GM18511 (cell line): ENCODE measurements at regions not wholly inside any gene's neighbourhood (a gene's known extent, or its start where the extent isn't known, plus 50 kb on each side); places are given as distances from the start of the nearest gene placed in this dataset.

Experiments
- ATAC-seq: cut with Tn5 transposase; IDR thresholded peaks from one replicate; pipeline ENCODE4 v1.9.1; 2021; ENCODE audit warnings: mild to moderate bottlenecking, moderate library complexity; ENCODE audit not compliant: unreplicated experiment

DNA sequence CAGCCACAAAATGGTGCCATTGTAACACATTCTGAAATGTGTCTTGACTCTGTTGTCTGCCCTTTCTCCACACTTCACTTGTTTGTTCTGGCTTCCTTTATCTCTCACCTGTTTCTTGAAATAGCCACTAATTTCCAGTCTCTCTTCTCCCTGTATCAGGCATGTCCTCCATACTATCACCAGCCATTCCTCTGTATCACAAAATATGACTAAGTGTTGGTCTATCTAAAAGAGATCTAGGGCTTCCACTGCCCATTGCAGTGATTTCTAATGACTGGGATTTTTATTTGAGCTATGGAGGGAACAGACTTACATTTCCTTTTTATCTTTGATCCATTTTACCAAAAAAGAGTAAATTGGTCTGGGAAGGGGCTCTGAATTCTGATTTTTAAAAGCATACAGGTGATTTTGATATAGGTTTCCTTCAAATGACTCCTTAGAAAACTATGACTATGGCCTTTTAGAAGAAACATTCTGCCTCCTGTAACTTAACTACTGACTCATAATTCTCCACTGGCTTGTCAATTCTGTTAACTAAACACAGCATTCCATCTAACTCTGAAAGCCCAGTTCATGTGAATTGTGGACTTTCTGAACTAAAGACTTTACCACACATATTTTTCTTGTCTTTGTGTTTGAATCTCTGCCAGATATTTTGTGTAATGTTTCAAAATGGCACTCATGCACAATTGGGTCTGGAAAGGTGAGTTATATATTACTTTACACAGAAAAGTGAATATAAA, 1121.4 kb downstream of the XPNPEP1 start:
- no peak for ATAC-seq

DNA sequence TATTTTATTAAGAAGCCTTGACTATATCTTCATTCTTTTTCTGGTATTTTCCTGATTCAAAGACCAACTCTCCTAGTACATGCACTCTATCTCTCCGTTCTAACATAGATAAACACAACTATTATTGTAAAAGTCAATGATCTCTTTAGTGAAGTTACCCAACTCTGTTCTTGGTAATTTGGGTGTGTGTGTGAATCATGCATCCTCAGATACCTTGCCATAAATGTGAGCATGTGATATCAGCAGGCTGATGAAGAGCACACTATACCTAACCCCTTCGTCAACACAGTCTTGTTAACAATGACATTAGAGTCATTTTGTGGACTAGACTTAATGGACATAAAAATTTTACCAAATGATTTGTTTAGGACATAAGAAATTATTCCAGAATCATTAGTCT, 1122.1 kb downstream of the XPNPEP1 start:
- no peak for ATAC-seq

DNA sequence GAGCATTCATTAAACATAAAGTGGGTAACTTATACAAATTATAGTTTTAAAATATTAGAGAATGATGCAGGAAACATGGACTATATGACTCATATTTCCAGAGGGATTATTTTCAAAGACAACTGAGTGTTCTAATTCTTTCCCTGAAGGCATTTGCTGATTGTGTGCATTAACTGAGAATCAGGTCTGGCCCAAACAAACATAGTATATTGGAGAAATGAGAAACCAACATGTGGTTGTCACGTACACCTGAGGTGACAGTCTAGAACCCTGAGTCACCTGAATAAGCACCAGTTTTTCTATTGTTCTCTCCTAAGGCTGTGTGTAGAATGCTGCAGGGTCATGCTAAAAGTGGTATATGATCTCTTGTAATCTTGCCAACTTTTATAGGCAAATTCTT, 1125.7 kb downstream of the XPNPEP1 start:
- no peak for ATAC-seq

DNA sequence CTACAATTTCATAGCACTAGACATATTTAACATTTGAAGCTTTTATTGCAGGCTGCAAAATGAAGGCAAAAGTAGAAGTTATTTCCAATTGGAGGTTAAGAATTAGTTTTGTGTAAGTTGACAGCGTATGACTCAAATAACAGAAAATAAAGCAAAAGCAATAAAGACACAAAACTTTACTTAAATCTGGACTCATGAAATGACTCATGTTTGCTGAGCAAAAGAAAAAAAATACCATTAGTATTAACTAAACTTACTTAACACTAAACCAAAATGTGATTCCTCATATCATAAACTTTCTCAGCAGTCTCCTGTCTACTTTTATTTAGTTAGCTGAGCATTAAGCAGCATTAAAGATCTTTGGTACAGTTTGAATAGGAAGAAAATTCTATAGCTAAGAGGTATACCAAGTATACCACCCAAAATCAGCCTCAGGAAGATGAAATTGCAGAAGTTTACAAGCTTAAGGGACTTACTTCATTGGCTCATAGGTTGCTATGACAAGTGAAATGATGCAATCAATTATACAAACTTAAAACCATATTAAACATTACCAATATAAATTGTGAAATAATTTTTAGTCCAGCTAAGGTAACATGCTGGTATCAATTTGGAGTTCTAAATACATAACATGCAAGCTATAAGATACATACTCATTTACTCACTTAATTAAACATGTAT, 1131.4 kb downstream of the XPNPEP1 start:
- peak; percentile 34 for ATAC-seq

DNA sequence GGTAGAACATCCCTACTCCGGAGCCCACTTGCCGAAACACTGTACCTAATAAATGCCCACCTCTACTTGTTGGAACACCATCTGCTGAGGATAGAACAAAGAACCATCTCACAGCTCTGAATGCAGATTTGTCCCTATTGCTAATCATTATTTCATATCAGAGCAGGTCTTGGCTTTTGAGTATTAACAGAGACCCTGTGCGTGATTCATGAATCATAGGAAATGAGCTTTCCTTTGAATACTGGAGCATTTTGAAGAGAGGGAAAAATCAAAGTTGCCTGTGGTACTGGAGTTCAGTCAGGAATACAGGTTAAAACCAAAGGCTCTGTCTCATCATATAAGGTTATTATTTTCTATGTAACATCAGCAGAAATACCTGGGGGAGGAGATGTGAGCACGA, 1132.3 kb downstream of the XPNPEP1 start:
- no peak for ATAC-seq

DNA sequence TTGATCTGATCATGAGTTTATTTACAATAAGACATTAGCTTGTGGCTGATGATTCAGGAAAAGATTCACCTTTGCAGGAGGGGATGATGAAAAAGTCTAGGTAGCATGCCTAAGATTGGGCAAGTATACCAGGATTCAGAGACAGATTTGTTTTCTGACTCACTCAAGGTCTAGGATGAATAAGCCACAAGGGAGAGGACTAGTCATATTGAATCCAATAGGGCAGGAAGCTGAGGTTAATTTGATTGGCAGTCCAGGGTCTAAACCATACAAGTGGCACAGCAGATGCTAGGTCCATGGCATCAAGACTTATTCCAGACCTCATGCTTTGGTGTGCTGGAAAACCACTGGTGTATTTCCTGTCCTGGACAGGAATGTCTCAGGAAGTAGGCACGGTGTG, 1133.4 kb downstream of the XPNPEP1 start:
- ATAC-seq, result peak; percentile 92

DNA sequence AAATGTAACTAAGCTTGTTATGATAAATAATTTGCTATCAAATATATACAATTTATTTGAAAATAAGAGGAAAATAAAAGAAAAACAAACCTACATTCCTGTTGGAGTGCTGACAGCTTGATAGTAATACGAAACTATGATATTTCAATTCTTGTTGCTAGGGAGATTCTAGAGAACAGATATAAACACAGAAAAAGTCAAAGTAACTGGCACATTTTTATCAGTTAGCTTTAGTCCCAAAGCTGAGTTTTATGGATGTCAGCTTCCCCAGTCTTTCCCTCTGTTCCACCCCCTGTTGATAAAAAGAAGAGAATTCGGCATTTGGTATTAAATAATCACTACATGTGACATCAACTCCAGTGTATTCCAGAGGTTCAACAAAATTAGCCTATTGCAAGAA, 1134.0 kb downstream of the XPNPEP1 start:
- no peak for ATAC-seq

DNA sequence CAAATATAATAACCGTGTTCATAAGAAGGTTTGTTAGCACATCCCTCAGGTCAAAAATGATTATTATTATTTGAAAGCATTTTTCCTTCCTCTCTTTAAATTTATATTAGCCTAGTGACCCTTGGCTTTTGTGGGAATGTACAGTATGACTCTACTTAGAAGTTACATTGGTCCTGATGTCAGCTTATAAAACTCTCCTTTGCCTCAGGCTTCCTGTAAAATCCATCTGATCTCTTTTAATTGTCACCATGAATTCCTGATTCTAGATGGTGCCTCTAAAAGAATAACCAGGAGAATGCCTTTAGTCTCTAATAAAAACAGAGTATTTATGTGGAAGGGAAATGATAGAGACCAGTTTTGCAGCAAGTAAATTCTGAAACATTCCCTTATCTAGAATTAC, 1134.4 kb downstream of the XPNPEP1 start:
- no peak for ATAC-seq

DNA sequence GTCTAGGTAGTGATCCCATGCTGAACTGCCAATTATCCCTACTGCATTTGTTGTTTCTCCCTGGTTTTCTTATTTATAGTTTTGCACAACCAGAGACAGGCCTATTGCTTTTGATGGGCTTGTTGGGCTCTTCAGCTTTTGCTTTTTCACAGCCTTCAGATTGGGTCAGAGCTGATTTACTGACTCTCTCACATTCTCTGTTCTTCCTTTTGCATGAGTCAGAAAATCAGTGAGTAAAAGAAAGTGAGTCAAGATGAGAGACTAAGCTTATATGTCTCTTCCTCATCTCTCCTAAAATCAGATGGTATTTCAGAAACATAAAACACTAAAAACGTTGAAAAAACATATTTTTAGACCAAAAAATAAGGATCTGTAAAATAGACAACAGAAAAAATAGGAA, 1135.4 kb downstream of the XPNPEP1 start:
- ATAC-seq, result no peak

DNA sequence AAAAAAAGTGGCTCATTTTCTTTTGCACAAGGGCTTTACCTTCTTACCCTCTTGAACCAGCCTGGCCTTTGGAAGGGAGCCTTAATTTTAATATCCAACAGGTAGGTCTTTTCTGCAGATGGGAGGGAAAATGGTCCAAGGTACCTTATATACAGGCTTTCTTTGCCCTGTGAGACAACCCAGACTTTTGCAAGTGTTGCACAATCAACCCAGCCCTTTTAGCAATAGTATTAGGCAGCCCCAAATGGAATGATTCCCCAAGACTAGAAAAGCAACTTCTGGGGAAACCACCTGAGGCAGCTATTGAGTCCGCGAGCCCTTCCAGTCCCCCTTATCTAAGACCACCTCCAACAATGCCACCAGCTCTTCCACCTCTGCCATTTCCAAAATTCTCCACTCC, 1138.3 kb downstream of the XPNPEP1 start:
- ATAC-seq, result no peak

DNA sequence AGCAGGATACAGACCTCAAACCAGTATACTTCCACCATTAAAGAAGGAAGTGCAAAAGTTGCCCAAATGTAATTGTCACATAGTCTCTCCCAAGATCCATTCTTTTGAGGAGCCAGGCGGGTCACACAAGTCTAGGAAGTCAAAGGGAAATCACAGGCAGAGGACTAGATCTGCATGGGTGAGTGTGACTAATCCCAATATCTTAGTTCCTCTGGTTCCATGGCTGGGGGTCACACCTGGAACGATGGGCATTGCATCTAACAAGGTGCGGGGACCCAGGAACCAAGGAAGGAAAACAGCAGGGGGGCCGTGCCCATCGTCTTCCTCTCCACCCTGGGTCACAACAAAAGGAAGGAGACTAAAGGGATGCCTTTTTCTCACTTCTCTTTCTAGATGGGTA, 1138.8 kb downstream of the XPNPEP1 start:
- no peak for ATAC-seq

DNA sequence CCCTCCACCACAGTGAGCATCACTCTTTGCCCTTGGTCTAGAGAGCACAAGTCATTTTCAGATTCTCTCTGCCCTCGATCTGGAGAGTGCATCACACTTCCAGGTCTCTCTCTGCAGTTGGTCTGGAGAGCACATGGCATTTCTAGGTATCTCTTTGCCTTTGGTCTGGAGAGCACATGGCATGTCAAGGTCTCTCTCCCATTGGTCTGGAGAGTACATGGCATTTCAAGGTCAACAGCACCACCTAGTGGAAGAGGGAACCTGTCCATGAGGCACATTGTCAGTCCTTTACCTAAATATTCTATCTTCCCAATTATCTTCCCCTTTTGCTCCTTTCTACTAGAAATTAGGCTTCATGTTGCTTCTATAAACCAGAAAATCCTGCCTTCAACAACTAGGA, 1139.4 kb downstream of the XPNPEP1 start:
- ATAC-seq, result peak; percentile 70

DNA sequence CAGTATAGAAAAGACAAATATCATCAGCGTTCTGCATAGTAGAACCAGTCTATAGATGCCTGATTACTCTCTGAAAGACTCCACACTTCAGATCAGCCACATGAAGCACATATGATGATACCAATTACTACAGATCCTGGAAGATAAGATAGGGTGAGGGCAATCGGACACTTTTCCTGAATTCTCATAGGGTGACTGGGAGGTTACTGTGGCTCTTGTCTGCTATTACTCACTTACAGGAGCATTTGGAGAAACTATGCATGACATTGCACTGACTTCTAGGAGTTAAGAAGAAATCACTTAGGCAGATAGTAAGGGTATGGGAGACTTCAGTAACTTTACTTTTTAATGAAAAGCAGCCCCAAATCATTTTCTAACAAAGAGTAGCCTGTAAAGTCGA, 1140.9 kb downstream of the XPNPEP1 start:
- no peak for ATAC-seq

DNA sequence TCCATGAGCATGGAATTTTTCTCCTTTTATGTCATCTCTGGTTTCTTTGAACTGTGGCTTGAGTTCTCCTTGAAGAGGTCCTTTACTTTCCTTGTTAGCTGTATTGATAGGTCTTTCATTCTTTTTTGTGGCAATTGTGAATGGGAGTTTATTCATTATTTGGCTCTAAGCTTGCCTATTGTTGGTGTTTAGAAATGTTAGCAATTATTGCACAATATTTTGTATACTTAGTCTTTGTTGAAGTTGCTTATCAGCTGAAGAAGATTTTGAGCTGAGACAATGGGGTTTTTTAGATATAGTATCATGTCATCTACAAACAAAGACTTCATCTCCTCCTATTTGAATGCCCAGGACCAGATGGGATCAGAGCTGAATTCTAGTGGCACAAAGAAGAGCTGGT, 1143.8 kb downstream of the XPNPEP1 start:
- no peak for ATAC-seq

DNA sequence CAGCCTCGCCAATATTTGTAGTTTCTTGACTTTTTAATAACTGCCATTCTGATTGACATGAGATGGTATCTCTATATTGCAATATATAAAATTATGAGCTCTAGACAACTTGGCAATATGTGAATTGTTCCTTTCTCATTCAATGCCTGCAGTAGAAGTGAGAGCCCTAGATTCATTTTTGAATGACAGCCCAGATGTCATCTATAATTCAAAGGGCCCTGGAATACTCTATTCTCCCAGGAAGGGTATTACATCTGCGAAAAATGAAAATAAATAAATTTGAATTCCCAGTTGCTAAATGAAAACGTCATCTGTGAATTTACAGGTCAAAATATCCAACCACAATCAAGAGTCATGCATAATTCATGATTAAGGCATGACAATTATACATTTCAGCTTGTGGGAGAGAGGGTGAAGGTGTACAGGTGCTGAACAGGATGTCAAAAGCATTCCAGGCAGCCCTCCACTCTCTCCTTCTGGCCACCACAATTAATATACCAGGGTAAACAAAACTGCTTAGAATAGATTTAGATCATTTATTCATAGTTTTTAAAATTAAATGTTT, 1147.3 kb downstream of the XPNPEP1 start:
- no peak for ATAC-seq

DNA sequence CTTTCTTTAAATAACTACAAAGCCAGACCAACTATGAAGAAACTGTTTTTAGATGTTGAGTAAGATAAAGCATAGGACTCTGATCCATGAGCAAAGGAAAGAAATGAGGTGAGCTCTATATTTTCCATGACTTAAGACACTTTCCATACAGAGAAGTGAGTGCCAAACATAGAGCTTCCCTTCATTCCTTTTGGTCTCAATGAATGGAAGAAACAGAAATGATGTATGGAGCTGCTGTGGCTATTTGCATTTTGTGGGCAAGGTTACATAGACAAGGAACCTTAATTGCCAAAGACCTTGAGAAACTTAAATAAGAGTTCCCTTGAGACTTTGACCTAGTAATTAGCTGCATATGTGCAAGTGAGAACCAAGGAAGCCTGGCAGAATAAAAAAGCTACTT, 1152.2 kb downstream of the XPNPEP1 start:
- no peak for ATAC-seq

DNA sequence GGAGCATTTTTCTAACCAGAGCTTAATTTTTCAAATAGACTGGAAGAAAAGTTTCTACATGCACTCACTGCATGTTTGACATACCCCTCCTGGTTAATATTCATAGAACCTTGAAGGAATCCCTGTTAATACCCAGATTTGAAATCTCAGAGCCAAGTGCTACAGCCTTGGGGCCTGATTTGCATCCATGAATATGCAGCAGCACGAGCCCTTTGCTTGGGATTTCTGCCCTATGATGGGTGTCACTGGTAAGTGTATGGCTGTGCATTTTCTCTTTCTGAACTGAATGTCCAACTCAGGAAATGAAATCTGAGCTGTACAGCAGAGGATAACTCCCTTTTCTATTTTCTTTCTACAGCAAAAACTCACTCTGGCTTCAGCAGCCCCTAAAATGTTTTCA, 1157.5 kb downstream of the XPNPEP1 start:
- ATAC-seq, result no peak

DNA sequence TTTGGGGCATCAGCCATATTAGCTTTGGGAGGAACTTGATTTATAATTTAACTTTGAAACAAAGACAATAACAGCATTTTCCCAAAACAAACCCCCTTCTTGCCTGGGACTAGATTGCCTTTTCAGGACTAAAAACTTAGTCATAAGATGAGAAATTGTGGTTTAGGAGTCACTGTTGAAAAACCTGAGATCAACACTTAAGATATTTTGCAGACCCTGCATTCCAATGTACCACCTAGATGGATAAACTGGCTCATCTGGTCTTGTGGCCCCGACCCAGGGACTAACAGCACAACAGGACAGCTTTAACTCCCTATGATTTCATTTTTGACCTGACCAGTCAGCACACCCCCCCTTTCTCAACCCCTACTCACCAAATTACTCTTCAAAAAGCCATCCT, 1165.4 kb downstream of the XPNPEP1 start:
- no peak for ATAC-seq

DNA sequence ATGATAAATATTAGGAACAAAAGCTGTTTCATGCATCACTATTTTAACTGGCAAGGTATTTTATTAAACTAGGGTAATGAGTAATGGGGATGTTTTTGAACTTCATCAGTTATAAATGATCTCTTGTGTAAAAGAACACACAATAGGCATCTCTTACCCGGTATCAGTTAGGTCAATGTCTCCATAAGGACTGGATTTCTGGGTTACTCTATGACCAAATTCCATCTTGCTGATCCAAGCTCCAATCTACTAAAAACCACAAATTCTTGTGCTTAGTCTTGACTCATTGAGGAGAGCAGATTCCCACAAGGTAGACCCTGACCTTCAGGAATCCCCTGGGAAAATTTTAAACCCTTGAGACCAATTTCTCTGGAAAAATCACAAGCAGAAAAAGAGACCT, 1167.7 kb downstream of the XPNPEP1 start:
- ATAC-seq, result no peak

DNA sequence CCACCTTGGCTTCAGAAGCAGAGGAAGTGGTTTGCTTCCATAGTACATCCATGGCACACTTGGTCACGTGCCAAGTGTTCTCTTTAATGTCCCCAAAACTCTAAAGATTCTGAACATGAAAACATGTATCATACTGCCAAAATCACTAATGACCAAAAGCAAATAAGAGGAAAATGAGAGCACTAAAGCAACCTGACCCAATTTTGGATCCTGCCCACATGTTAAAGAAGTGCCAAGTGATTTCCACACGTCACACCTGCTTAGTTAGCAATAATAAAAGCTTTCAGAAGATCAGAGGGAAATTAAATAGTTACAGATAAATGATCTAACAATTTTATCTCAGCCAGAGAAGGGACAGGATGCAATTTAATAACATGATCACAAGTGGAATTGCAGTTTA, 1170.0 kb downstream of the XPNPEP1 start:
- ATAC-seq, result no peak

DNA sequence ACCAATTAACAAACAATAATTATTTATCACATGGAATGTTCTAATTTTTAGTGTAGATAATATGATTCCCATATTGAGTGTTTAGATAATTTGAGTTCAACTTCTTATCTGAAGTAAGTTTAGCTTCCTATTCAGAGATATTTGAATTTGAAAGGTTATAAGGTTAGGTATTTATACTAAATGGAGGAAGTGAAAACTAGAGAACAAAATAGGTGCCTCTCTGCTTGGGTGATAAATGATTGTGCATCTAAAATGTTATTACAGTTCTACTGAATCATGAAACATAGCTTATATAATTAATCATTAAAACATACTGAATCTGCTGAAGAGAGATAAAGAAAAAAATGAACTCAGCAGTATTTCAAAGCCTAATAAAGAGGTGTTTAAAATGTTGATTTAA, 1174.3 kb downstream of the XPNPEP1 start:
- ATAC-seq, result peak; percentile 75

DNA sequence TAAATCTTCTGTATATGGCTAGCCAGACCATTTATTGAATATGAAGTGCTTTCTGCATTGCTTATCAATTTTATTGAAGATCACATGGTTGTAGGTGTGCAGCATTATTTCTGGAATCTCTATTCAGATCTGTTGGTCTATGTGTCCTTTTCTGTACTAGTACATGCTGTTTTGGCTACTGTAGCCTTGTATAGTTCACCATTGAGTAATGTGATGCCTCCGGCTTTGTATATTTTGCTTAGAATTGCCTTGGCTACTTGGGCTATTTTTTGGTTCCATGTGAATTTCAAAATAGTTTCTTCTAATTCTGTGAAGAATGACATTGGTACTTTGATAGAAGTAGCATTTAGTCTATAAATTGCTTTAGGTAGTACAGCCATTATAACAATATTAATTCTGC, 1187.2 kb downstream of the XPNPEP1 start:
- no peak for ATAC-seq
